GM10266 (cell line): ENCODE measurements at regions not wholly inside any gene's neighbourhood (a gene's known extent, or its start where the extent isn't known, plus 50 kb on each side); places are given as distances from the start of the nearest gene placed in this dataset.

Experiments
- DNase-seq: peaks from one replicate; pipeline ENCODE4 v3.0.0; 2012; ENCODE audit errors: extremely low spot score
- TF ChIP-seq, protein P1 (sequence below): IDR thresholded peaks from 2 replicates; pipeline ENCODE4 v1.5.1; 2012; ENCODE audit warnings: mild to moderate bottlenecking, low read depth; ENCODE audit not compliant: control insufficient read depth, insufficient read depth; ENCODE audit errors: missing control alignments

DNA sequence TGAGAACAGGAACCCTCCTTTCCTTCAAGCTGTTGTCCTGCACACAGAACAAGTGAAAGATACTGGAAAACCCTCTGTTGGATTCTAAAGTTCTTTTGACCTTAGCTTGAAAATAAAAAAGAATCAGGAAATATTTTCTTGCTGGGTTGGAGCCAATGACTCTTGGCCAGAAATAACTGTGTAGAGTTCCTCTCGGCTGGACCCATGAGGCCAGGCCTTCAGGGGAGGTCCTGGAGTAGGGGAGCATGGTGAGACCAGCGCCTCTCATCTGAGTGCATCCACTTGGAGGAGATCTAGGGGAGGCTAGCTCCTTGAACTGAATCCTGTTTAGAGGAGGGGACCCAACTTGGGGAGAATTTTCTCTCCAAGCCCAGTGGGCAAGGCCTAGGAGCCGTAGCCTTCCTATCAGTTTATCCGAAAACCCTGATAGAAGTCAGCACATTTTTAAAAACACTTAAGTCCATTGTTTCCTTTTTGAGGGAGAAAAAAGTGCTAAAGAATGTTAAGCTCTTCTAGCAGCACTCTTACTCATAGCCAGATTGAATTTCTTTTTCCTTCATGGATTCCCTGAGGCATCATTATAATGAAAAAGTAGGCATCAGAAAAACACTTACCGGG, 635.7 kb upstream of the ANKRD30A start:
- no peak for DNase-seq
- TF ChIP-seq, protein P1, sequence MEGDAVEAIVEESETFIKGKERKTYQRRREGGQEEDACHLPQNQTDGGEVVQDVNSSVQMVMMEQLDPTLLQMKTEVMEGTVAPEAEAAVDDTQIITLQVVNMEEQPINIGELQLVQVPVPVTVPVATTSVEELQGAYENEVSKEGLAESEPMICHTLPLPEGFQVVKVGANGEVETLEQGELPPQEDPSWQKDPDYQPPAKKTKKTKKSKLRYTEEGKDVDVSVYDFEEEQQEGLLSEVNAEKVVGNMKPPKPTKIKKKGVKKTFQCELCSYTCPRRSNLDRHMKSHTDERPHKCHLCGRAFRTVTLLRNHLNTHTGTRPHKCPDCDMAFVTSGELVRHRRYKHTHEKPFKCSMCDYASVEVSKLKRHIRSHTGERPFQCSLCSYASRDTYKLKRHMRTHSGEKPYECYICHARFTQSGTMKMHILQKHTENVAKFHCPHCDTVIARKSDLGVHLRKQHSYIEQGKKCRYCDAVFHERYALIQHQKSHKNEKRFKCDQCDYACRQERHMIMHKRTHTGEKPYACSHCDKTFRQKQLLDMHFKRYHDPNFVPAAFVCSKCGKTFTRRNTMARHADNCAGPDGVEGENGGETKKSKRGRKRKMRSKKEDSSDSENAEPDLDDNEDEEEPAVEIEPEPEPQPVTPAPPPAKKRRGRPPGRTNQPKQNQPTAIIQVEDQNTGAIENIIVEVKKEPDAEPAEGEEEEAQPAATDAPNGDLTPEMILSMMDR, result no peak

DNA sequence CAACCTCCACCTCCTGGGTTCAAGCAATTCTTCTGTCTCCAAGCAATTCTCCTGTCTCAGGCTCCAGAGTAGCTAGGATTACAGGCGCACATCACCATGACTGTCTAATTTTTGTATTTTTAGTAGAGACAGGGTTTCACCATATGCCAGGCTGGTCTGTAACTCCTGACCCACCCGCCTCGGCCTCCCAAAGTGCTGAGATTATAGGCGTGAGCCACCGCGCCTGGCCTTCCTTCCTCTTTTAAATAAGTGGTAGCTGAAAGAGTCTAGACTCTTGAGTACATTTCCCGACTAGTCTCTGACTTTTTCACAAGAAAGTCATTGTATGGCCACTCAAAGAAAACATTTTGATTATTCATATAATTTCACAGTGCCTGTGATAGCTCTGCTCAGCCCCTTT, 636.2 kb upstream of the ANKRD30A start:
- TF ChIP-seq, protein P1, result no peak
- no peak for DNase-seq

DNA sequence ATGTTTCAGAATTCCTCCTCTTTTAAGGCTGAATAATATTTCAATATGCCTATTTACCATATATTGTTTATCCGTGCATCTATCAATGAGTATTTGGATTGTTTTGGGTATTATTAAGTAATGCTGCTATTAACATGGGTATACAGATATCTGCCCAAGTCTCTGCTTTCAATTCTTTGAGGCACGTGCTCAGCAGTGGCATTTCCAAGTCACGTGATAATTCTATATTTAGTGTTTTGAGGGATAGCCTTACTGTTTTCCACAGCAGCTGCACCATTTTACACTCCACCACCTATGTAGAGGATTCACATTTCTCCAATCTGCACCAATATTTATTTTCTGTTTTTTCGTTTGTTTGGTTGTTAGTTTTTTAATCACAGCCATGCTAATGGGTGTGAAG, 636.8 kb upstream of the ANKRD30A start:
- TF ChIP-seq, protein P1, result no peak
- DNase-seq, result no peak

DNA sequence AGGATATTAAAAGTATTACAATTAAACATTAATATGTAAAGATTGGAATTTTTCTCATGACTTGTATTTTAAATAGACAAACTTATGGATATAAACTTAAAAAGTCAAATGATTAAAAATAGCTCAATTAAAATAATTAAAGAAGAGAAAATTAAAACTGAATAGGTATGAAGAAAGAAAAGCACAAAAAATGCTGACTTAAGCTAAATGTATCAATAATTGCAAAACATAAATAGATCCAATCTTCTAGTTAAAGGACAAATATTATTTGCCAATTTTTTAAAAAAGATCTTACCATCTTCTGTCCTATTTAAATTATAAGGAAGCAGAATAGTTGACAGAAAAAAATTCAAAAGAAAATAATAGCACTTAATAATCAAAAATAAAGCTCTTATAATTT, 646.3 kb upstream of the ANKRD30A start:
- DNase-seq, result no peak
- TF ChIP-seq, protein P1, result no peak

DNA sequence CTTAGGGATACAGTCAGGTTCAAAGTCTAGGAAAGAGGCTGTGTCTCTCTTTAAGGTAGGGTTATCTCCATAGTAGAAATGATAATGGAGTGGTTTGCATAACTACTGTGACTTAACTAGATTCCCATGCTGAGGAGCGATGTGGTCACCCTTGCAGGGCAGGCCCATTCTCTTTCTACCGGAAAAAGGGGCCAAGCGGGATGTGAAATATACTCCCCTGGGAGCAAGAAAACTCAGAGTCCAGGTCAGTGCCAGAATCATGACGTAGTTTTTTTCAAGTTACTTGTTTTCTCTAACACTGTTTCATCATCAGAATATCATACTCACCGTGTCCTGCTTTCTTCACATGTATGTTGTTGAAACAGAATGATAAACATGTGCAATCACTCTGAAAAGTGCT, 649.0 kb upstream of the ANKRD30A start:
- TF ChIP-seq, protein P1, result no peak
- no peak for DNase-seq

DNA sequence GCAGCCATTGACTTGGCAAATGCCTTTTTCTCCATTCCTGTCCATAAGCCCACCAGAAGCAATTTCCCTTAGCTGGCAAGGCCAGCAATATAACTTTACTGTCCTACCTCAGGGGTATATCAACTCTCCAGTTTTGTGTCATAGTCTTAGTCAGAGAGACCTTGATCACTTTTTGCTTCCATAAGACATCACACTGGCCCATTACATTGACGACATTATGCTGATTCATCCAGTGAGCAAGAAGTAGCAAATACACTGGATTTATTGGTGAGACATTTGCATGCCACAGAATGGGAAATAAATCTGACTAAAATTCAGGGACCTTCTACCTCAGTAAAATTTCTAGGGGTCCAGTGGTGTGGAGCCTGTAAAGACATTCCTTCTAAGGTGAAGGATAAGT, 649.7 kb upstream of the ANKRD30A start:
- TF ChIP-seq, protein P1, result no peak
- DNase-seq, result no peak

DNA sequence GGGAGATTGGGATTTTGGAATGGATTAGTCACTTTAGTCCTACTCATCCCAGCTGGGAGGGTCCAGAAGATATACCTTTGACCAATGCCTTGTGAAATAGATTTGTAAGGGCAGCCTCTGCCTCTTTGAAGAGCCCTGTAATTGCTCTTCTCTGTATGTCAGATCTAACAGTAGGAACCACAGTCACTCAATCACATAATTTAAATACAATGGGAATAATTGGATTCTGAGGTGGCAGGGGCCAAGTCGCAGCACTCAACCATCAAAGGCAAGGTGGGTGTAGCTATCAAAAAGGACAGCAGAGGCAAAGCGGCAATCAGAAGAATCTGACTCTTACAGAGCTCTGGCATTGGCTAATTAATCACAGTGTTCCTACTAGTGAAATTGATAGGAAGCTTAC, 650.9 kb upstream of the ANKRD30A start:
- TF ChIP-seq, protein P1, result no peak
- no peak for DNase-seq
